Skin of body (tissue), 1 donor: ENCODE measurements at regions not wholly inside any gene's neighbourhood (a gene's known extent, or its start where the extent isn't known, plus 50 kb on each side); places are given as distances from the start of the nearest gene placed in this dataset.
"Not testable (repeated sequence)": the region's sequence is repeated elsewhere in the genome, so short reads cannot be mapped to it uniquely, and the experiment has no call there.

Experiments
- DNase-seq: peaks from one replicate; lab custom pipeline; 2025; lab: John Stamatoyannopoulos, UW

GRCh38 chr16:56019274-56019673 lies 144.1 kb upstream of the CES5A start:
- no peak for DNase-seq

GRCh38 chr16:56013962-56014552 lies 138.9 kb upstream of the CES5A start:
- DNase-seq, result no peak

DNA sequence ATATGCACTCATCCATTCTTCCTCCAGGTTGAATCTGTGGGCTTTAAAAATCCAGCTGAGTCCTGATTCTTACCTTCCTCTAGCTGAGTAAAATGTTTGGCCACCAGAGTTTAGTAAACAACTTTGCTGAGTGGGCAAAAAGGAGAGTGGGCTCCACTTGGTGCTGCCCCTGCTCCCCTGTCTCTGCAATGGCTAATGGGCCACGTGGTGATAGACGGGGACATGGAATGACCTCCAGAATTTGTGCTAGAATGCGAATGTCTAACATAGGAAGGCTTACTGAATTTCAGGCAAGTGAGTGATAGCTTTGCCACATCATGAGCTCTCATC lies 137.3 kb upstream of the CES5A start:
- no peak for DNase-seq

GRCh38 chr16:56011808-56012481 lies 136.8 kb upstream of the CES5A start:
- DNase-seq, result no peak

GRCh38 chr16:56005958-56006357 lies 130.8 kb upstream of the CES5A start:
- no peak for DNase-seq

- no peak for DNase-seq
These were observed 124.5 kb upstream of the CES5A start for GRCh38 chr16:55999683-56000082.

GRCh38 chr16:55993088-55993487 lies 117.9 kb upstream of the CES5A start:
- no peak for DNase-seq

- DNase-seq, result no peak
These were observed 117.4 kb upstream of the CES5A start for GRCh38 chr16:55992551-55992950.

GRCh38 chr16:55991843-55992242 lies 116.7 kb upstream of the CES5A start:
- no peak for DNase-seq

DNA sequence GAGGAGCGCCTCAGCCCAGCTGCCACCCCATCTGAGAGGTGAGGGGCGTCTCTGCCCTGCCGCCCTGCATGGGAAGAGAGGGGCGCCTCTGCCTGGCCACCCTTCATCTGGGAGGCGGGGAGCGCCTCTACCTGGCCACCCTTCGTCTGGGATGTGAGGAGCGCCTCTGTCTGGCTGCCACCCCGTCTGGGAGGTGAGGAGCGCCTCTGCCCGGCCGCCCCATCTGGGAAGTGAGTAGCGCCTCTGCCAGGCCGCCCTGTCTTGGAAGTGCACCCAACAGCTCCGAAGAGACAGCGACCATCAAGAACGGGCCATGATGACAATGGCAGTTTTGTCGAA lies 114.4 kb upstream of the CES5A start:
- DNase-seq, result no peak

GRCh38 chr16:55988850-55989568 lies 113.8 kb upstream of the CES5A start:
- DNase-seq, result not testable (repeated sequence)

DNA sequence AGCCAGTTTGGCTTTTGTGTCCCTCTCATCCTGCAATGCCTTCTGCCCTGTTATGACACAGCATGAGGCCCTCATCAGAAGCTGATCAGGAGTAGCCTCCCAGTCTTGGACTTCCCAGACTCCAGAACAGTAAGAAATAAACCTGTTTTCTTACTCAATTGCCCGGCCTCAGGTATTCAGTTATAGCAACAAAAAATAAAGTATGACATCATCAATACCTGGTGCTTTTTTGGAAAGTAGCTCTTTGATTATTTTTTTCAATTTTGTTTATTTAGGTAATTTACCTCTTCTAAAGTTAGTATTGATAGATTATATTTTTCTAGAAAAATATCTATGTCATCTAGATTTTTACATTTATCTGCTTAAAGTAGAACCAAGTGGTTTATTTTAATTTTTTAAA lies 112.8 kb upstream of the CES5A start:
- no peak for DNase-seq

- no peak for DNase-seq
These were observed 107.4 kb upstream of the CES5A start for GRCh38 chr16:55982597-55982996.

- DNase-seq, result no peak
These were observed 106.4 kb upstream of the CES5A start for GRCh38 chr16:55981557-55981956.

GRCh38 chr16:55976815-55977214 lies 101.6 kb upstream of the CES5A start:
- no peak for DNase-seq

DNA sequence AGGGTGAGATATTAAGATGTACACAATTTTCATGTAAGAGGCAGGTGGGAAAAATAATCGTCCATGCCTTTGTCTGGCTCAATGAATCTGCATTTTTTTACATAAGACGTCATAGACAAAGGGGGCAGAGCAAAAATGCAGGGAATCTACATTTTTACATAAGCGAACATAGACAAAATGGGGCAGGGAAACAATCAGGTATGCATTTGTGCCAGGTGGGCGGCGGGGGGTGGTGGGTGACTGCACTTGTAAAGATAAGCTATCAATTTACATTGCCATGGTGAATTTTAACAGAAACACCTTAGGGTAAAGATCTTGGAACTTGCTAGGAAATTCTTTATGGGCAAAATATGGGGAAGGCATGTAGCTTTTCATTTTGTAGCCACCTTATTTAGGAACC lies 96.3 kb upstream of the CES5A start:
- no peak for DNase-seq

DNA sequence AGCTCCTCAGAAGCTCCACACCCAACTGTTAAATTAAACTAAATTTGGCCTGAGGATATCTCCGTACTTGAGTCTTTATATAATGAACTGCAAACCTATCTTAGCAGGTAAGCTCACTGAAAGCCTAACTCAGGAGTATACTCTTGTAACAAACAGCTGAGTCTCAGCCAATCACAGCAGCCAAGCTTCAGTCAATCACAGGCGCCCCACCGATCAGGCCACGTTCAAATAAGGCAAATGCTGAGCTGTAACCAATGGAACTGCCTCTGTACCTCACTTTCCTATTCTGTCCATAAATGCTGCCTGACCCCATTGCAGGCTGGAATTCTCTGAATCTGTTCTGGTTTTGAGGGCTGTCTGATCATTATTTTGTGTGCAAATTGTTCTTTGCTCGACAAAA lies 93.0 kb upstream of the CES5A start:
- DNase-seq, result no peak

DNA sequence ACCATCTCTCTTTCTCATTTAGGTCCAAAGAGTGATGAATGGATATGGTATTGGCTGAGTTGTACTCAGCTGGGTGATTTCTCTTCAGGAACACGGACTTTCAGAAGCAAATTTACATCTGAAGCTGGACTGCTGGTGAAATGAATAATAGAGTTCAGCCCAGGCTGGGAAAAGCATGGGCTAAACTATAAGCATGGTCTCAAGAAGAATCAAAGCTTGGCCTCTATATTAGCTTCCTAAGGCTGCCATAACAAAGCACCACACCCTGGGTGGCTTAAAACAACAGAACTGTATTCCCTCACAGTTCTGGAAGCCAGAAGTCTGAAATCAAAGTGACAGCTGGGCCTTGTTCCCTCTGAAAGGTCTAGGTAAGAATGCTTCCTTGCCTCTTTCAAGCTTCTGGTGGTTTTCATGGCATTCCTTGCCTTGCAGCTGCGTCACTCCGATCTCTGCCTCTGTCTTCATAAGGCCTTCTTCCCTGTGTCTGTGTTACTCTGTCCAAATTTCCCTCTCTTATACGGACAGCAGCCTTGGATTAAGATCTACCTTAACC lies 89.8 kb upstream of the CES5A start:
- no peak for DNase-seq

- DNase-seq, result no peak
These were observed 80.7 kb upstream of the CES5A start for GRCh38 chr16:55955845-55956244.

DNA sequence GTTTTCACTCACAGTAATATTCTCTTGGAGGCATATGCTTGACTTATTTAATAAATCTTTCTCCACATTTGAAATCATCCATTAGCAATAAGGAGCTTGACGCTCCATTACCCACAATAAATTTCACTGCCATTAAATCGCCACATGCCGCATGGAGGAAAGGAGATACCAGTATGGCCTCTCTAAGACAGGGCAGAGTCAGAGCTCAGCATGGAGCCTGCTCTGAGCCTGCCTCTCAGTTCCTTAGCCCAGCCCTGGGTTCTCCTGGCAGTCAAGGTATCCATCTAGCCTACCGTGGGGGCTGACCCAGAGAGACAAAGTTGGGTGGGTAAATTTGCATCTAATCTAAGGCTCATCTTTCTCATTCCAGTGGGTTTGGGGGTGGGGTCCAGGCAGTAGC lies 80.3 kb upstream of the CES5A start:
- DNase-seq, result no peak

- no peak for DNase-seq
These were observed 79.7 kb upstream of the CES5A start for GRCh38 chr16:55954906-55955305.

DNA sequence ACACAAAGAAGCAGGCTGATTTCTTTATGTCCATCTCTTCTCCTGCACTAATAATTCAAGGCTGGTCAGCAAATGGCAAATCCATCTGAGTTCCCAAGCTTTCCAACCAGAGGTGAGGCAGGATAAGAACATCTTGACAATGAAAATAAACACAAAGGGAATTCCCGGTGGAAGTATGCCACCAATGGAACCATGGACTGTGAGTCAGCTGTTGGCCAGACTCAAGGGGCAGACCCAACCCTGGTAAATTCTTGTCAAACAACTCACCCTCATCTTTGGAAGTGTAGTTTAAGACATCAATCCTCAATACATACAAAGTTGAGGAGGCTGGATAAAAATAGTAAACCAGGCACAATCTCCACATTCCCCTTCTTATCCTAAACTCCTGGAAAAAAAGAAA lies 74.3 kb upstream of the CES5A start:
- DNase-seq, result no peak

DNA sequence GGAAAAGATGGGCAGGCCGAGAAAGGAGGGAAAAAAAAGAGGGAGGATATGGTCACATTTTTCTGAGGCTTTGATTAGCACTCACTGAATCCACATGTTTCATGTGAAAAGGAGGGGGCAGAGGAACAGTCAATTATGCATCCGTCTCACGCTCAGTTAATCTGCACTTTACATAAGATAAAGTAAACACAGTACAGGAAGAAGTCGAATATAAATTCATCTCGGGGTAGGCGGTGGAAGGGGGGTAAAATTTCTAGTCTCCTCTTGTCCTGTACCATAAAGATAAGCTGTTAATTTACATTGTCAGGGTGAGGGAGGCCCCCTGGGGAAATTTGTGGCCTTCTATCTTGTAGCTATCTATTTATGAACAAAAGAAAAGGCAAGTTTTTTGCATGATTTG lies 73.1 kb upstream of the CES5A start:
- DNase-seq, result no peak
